HG02970 (cell line): ENCODE measurements at regions not wholly inside any gene's neighbourhood (a gene's known extent, or its start where the extent isn't known, plus 50 kb on each side); places are given as distances from the start of the nearest gene placed in this dataset.

Experiments used
- ATAC-seq: cut with Tn5 transposase; IDR thresholded peaks from one replicate; pipeline ENCODE4 v1.9.1; 2021; ENCODE audit warnings: mild to moderate bottlenecking, moderate library complexity, moderate number of reproducible peaks; ENCODE audit not compliant: unreplicated experiment, low FRiP score

GRCh38 chr9:90027296-90027790 is 422.5 kb downstream of the GADD45G start:
- no peak for ATAC-seq

- no peak for ATAC-seq
These were observed 424.6 kb downstream of the GADD45G start for GRCh38 chr9:90029386-90029785.

GRCh38 chr9:90029996-90030395 is 425.2 kb downstream of the GADD45G start:
- ATAC-seq = no peak

GRCh38 chr9:90032296-90033027 is 427.6 kb downstream of the GADD45G start:
- no peak for ATAC-seq

- ATAC-seq = no peak
These were observed 428.3 kb downstream of the GADD45G start for GRCh38 chr9:90033028-90033650.

GRCh38 chr9:90034071-90034470 is 429.3 kb downstream of the GADD45G start:
- ATAC-seq = no peak

GRCh38 chr9:90035471-90035870 is 430.7 kb downstream of the GADD45G start:
- ATAC-seq = no peak

- no peak for ATAC-seq
These were observed 432.5 kb downstream of the GADD45G start for GRCh38 chr9:90037146-90037797.

GRCh38 chr9:90038763-90039162 is 434.0 kb downstream of the GADD45G start:
- ATAC-seq = no peak

GRCh38 chr9:90044263-90044662 is 439.5 kb downstream of the GADD45G start:
- no peak for ATAC-seq

GRCh38 chr9:90044710-90045151 is 439.9 kb downstream of the GADD45G start:
- no peak for ATAC-seq

- no peak for ATAC-seq
These were observed 441.6 kb downstream of the GADD45G start for GRCh38 chr9:90046317-90046861.

- no peak for ATAC-seq
These were observed 443.0 kb downstream of the GADD45G start for GRCh38 chr9:90047828-90048227.

- ATAC-seq = no peak
These were observed 447.6 kb downstream of the GADD45G start for GRCh38 chr9:90052366-90052765.

GRCh38 chr9:90053027-90053426 is 448.2 kb downstream of the GADD45G start:
- no peak for ATAC-seq

- ATAC-seq = no peak
These were observed 450.0 kb downstream of the GADD45G start for GRCh38 chr9:90054810-90055209.

GRCh38 chr9:90055226-90055625 is 450.4 kb downstream of the GADD45G start:
- ATAC-seq = no peak

GRCh38 chr9:90057361-90057760 is 452.5 kb downstream of the GADD45G start:
- no peak for ATAC-seq

- ATAC-seq = no peak
These were observed 453.5 kb downstream of the GADD45G start for GRCh38 chr9:90058182-90058763.

- no peak for ATAC-seq
These were observed 454.6 kb downstream of the GADD45G start for GRCh38 chr9:90059436-90059835.

- ATAC-seq = no peak
These were observed 455.4 kb downstream of the GADD45G start for GRCh38 chr9:90060256-90060655.
